ENCODE measurements at regions not wholly inside any gene's neighbourhood (a gene's known extent, or its start where the extent isn't known, plus 50 kb on each side); places are given as distances from the start of the nearest gene placed in this dataset.
"Not testable (repeated sequence)": the region's sequence is repeated elsewhere in the genome, so short reads cannot be mapped to it uniquely, and the experiment has no call there.

DNA sequence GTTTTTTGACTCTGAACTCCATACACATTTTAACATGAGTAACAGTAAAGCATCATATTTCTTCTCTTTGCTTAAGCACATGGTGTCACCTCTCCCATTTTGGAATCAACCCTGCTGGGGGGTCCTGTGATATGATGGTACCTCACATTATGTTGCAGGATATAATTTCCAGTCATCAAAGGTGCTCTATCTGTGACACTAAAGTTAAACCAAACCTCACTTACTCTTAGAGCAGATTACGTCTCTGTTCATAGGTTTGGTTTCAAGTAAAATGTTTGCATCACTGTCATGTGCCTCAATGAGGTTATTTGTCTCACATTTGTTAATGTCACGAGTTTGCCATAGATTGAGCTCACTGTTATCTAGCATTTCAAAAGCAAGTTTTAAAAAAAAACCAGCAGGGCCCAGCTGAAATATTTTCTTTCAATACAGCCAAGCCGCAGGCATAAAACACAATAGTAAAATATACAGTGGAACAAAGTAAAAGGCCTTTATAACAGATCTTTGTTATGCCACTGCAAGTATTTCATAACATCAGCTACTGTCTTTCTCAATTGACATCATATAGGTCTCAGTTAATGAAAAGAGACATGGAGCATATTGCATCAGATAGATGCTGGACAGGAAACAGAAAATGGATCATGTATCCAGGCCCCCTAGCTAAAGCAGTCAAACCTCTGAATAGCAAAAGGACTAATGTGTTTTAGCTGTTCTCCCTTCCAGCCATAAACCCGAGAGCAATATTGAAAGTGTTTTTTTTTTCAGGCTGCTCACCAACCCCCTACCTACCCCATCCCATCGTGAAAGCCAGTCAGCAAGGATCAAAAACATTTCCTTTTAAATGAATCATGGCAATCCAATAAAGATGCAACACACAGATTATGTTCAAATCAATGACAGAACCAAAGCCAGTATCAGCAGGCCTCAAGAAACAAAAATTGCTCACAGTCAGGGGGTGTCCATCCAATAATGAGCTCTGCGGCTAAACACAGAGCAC is 182.1 kb upstream of the ITGA1 start:
- DNase-seq (ENCODE audit: low spot score): no peak

DNA sequence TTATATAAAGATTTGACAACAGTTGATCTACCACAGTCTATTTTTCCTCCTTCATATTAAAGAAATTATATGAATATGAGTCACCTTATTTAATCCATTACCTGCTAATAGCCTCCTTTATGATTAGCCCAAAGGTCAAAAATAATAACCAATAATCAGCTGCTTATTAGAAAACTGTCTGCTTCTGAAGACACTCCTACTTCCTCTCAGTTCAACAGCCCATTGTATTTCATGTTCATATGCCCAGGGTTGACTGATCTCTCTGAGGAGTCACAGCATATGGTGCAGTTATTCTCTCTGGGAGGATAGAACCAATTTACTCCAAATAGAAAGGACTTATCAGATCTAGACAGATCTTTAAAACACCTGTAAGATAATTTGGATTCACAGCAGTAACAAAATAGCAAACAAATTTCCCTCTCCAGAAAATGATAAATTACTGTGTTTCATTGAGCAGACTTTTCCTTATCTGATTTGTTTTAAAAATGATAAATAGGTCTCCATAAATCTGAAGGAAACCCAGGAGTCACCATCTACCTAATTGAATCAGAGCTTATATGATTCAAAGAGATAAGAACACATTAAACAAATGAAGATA is 180.4 kb upstream of the ITGA1 start:
- DNase-seq (ENCODE audit: low spot score): no peak

DNA sequence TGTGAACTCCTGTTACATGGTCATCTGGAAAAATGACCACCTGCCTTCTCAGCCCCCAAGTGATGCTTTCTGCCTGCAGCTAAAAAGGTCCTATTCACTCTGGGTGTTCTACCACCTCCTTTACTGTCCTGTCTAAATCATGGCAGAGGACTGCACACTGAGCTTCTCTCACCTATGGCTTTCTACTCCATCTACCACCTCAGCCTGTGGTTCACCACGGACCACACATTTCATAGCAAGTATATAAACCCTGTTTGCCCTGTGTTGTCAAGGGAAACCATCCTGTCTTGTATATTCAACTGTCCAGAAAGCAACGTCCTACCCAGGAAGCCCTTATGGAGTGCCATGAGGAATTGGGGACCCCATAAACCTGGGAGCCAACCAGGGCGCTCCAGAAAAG is 167.4 kb upstream of the ITGA1 start:
- no peak for DNase-seq (ENCODE audit: low spot score)

DNA sequence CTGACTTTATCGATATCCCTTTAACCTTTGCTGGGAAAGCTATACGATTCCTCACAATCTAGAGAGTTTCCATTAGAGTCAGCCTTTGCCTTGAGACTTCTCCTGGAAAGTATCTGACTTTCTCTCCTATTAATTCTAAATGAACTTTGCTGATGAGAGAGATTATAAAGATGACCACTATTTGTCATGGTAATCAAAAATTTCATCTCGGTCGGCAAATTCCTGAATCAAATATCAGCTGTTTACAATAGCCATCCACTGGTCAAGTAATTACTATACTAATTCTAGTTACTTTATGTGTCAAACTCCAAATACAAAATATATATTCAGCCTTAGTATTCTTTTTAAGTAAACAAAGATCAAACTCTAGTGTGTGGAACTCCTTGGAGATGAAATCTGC is 164.4 kb upstream of the ITGA1 start:
- no peak for DNase-seq (ENCODE audit: low spot score)

DNA sequence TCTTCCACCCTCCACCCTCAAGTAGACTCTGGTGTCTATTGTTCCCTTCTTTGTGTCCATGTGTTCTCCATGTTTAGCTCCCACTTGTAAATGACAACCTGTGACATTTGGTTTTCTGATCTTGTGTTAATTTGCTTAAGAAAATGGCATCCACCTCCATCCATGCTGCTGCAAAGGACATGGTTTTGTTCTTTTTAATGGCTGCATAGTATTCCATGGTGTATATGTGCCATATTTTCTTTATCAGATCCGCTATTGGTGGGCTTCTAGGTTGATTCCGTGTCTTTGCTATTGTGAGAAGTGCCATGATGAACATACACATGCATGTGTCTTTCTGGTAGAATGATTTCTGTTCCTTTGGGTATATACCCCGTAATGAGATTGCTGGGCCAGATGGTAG is 163.4 kb upstream of the ITGA1 start:
- no peak for DNase-seq (ENCODE audit: low spot score)

DNA sequence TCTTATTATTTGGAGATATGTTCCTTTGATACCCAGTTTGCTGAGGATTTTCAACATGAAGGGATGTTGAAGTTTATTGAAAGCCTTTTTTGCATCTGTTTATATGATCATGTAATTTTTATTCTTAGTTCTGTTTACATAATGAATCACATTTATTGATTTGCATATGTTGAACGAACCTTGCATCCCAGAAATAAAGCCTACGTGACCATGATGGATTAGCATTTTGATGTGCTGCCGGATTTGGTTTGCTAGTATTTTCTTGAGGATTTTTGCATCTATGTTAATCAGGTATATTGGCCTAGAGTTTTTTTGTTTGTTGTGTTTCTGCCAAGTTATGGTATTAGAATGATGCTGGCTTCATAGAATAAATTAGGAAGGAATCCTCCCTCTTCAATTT is 161.4 kb upstream of the ITGA1 start:
- no peak for DNase-seq (ENCODE audit: low spot score)

DNA sequence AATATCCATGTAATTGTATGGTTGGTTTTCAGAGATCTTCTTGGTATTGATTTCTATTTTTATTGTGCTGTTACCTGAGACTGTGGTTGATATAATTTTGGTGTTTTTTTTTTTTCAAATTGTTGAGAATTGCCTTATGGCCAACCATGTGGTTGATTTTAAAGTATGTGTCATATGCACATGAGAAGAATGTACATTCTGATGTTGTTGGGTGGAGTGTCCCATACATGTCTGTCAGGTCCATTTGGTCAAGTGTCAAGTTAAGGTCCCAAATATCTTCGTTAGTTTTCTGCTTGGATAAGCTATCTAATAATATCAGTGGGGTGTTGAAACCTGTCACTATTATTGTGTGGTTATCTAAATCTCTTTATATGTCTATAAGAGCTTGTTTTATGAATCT is 160.0 kb upstream of the ITGA1 start:
- DNase-seq (ENCODE audit: low spot score): no peak

DNA sequence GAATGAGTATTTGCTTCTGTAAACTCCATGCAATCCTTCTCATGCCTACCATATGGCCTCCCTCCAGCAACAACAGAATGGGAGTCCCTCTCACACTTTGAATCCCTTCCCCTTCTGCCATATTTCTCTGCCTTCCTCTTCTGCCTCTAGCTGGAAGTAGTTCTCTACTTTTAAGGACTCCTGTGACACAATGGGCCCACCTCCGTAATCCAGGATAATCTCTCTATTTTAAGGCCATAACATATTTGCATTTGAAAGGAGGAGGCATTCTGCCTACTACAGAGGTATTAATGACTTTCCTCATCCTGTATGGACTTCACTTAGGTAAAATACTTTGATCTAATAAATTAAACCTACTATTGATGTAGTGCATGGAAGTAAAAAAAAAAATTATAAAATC is 155.4 kb upstream of the ITGA1 start:
- DNase-seq (ENCODE audit: low spot score): no peak

DNA sequence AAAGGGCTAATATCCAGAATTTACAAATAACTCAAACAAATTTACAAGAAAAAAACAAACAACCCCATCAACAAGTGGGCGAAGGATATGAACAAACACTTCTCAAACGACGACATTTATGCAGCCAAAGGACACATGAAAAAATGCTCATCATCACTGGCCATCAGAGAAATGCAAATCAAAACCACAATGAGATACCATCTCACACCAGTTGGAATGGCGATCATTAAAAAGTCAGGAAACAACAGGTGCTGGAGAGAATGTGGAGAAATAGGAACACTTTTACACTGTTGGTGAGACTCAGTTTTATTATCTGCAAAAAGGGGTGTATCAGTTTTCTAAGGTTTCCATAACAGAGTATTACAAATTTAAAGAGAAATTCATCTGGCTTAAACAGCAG is 153.5 kb upstream of the ITGA1 start:
- not testable (repeated sequence) for DNase-seq (ENCODE audit: low spot score)

DNA sequence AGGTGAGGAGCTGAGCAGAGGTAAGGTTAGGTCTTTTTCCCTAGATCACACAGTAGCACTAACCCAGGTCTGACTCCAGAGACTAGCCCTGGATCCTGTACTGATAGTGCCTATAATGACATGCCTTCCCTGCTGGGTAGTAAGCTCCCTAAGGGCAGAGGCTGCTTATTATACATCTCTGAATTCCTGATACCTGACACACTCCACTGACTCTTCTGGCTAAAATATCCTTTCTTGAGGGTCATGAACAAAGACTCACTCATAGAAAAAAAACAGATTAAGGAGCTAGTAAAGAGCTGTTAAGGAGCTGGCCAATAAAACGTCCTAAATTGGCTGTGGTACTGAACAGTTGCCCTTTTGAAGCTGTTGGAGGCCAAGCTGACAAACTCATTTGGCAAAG is 149.0 kb upstream of the ITGA1 start:
- DNase-seq (ENCODE audit: low spot score): no peak

DNA sequence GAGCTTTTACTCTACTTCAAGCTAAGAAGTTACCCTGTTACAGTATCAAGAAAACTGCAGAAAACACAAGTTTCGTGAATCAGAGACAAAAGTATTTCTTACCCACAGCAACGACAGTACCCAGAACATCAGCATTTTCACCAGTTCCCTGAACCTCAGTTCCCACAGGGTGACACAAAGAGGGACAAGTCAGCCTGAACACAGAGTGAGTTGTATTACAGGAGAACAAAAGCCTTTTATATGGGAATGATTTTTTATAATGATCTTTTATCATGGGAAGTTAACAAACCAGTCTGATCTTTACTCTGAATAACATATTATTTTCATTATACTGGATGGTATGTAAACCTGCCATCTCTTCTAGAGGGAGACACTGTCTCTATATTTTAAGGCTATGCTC is 139.0 kb upstream of the ITGA1 start:
- no peak for DNase-seq (ENCODE audit: low spot score)

DNA sequence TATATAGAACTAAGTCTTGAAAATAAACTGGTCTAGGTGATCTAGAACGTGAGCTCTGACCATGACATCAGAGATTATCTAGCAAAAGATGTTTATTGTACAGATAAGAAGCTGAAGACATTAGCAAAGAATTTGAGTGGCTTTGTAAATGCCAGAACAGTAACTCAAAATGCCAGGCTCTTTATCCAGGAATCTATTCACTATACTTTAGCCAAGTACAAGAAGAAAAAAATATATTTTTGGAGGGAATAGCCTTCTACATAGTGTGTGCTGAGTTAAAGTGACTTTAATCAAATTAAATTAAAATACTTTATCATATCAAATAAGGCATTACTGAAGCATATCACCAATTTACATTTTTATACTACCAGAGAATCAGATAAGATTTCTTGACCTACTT is 132.6 kb upstream of the ITGA1 start:
- DNase-seq (ENCODE audit: low spot score): no peak

DNA sequence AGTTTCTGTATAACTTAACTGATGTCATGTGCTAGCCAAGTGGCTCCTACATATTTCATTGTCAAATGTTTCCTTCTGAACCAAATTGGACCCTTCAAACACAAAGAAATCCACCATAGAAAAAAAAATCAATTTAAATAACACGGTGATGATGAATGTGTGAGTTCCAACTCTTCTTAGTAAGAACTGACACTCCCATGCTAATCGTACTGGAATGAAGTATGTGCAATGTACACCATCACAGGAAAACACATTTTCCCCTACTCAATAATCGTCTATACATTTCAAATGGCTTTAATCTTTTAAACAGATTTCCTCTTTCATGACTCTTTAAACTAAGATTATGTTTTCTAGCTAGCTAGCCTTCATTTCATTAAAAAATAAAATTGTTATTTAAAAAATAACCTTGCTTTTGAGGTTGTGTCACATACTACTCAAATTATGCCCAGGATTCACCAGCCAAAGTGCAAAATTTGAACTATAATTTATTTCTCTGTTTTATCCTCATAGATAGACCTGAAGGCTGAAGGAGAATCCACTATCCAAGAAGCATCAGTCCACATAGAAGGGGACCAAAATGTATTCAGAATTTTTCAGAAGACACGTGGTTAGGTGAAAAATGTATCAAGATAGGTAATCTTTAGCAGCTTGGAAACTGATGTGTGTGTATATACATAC is 131.0 kb upstream of the ITGA1 start:
- no peak for DNase-seq (ENCODE audit: low spot score)

DNA sequence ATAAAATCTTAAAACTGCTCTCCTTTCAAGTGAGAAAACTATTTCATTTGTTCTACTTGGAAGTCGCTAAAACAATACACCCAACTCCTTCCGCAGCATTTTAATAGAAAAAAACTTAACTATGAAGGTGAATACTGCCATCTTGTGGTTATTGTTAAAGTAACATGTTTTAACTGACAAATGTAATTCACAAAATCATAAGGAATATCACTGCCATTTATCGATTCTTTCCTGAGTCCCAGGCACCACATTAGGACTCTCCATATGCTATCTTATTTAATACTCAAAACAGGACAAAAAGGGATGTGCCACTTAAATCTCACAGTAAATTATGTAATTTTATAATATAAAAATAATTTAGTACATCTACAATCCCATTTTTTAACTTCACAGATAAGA is 130.5 kb upstream of the ITGA1 start:
- DNase-seq (ENCODE audit: low spot score): peak; percentile 48

DNA sequence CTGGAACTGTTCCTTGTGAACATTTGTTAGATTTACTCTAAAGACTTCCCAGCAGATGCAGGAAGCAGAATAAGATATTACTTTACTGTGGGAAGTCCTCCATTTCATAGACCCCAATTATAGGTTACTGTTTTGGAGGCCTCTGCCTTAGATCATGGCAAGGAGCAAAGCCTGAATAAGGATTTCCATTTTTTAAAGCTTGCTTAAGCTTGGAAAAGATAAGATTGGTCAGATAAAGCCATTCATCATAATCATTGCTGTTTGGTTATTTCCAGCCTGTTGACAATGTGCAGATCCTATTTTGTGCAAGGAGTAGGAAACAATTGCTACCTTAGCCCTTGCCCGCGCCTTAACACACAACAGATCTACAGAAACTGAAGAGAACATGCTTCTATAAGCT is 129.5 kb upstream of the ITGA1 start:
- DNase-seq (ENCODE audit: low spot score): no peak

DNA sequence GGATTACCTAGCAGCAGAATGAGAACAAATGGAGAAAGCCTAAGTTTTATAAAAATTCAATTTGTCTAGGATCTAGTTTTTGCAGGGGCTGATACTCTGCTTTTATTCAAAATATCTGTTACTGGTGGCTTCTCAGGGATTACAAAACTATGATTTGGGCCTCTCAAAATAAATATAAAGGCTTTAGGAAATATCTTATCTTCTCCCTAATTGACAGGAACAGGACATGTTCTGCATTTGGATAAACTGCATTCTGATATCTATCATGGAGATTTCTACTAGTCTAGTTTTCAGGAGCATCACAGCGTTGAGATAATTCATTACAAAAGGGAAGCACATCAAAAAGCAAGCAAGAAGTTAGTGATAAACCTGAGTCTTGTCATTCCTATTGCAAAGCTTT is 127.1 kb upstream of the ITGA1 start:
- DNase-seq (ENCODE audit: low spot score): no peak

DNA sequence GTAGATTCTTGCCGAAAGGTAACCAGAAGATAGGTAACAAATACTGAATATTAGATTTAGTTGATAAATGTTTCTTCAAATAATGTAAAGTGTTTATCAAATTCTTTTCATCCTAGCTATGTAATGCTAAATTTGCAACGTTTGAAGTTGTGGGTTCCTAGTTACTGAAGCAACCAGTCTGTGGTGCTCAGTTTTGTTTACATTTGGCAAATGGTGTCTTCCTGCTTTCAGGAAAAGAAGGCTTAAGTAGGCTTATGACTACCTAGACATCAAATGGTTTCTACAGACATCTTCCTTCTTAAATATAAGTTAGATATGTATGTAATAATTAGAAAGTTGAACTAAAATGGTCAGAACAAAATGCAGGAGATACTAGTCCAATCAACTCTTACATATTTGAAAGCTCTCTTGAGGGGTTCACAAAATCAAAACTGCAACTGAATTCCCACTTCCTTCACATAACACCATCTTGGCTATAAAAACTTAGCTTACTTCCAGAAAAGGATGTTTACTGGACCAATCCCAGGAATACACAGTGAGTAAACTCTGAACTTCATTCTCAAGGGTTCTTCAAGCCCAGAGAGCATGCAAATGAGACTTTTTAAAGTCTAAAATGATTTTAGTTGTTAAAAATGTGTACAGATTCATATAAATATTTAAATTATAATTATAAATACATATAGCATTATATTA is 125.7 kb upstream of the ITGA1 start:
- no peak for DNase-seq (ENCODE audit: low spot score)

DNA sequence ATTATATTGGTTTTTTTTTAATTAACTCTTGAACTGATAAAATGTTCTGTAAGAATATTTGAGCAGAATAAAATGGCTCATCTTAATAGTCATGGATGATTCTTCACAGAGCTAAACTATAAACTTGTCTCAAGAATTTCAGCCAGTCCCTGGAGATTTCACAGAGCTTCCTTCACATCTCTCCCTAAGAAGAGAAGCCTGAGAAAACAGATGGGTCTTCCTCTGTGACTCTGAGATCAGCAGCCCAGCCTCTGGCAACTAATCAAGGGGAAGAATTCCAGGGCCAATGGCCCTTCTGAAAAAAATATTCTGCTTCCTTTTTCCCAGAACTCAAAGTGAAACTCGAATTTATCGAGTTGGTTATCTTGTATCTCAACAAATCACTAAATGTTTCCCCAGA is 122.2 kb upstream of the ITGA1 start:
- peak; percentile 6 for DNase-seq (ENCODE audit: low spot score)

DNA sequence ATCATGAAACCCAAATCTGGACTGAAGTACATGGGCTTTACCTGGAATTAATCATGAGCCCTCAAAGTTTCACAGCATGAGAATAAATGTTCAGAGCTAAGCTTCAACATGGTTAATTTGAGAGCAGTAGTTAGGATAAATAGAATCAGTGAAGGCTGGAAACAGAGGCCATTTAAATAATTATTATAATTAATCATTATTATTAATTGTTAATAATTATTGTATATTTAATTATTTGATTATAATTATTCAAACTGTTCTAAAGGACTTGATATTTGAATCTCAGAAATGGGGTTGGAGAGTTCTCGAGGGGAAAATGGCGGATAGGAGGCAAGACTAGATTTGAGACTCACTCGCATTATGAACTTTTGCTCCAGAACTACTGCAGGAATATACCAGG is 119.6 kb upstream of the ITGA1 start:
- no peak for DNase-seq (ENCODE audit: low spot score)

DNA sequence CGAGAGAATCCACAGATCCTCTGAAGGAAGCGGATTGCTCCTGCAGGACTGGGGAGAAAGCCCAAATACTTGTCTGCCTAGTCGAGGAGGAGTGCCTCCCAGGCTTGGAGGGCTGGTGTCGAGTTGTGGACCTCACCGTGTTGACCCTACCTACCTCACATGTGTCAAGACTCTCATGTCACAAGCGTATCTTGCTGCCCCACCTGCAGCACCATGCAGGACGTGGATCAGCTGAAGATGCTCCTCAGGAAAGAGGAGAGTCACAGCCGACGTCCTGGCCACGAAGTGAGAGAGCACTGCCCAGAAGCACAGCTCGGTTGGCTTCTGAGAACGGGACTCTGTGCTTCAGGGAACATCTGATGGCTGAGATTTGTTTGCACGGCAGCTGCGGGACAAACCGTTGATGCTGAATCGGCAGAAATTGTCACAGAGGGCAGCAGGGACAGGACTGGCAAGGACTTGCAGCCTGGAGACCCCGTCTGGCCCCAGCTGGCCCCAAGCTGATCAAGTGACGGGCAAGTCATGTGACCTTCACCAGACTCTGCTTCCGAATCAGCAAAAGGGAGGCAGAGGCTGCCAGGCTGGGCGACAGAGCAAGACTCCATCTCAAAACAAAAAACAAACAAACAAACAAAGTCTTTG is 119.1 kb upstream of the ITGA1 start:
- no peak for DNase-seq (ENCODE audit: low spot score)

DNA sequence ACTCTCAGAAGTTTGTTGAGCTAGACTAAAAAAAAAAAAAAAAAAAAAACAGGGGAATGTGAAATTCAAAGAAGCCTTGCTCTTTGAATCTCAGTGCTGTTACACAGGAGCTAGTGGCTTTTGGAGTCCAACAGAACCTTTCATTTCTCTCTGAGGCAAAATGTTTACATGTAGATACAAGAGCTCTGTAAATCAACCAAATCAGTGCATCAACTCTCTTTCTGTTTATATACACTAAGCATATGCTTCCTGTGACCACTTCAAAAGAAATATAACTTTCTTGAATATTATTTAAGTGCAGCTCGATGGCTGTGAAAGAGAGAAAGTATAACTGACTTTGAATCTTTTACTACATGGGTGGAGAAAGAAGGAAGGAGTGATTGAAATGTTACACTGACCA is 115.3 kb upstream of the ITGA1 start:
- DNase-seq (ENCODE audit: low spot score): no peak

DNA sequence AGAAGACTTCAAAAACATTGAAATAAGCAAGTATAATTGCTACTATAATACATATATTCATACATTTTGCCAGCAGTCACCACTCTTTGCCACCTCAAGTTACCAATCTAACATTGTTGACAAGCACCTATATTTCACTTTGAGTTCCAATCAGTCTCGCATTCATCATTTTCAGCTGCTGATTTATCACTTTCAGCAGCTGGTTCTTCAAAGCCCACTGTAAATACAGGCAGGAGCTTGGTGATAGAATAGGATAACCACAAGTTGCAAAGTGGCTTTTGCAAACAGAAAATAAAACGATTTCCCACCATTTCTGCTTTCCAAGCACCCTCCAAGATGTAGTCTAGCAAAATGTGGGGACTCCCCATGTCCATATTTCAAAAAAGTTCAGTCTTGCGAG is 114.2 kb upstream of the ITGA1 start:
- DNase-seq (ENCODE audit: low spot score): no peak

Measured in GM03348 (cell line).